Ovary (tissue), 7 donors: ENCODE measurements at regions not wholly inside any gene's neighbourhood (a gene's known extent, or its start where the extent isn't known, plus 50 kb on each side); places are given as distances from the start of the nearest gene placed in this dataset.

Source experiments
- DNase-seq, 5 donors: peaks; one replicate each; pipeline ENCODE4 v3.0.0-alpha.2; 2019 to 2020
- H3K27ac ChIP-seq, 2 donors: fragments of 200-600 bp; one replicate each; pipeline versions ENCODE4 v1.5.1 to v1.8.0; 2019 to 2022
- H3K27me3 ChIP-seq: fragments of 200-600 bp; one replicate; pipeline ENCODE4 v1.8.0; 2022
- H3K36me3 ChIP-seq: fragments of 200-600 bp; sonication (generic); one replicate; pipeline ENCODE4 v1.5.1; 2019
- H3K4me1 ChIP-seq: one replicate; pipeline ENCODE4 v1.8.1; 2013; ENCODE audit warnings: mild to moderate bottlenecking, moderate library complexity; ENCODE audit not compliant: insufficient read depth
- H3K4me3 ChIP-seq: fragments of 200-600 bp; sonication (generic); one replicate; pipeline ENCODE4 v1.5.1; 2017
- H3K9me3 ChIP-seq, 2 donors: fragments of 200-600 bp in 1 of 2; sonication (generic) in 1 of 2; one replicate each; pipeline versions ENCODE4 v1.5.1 to v1.8.1; 2013 to 2019; ENCODE audit warnings: mild to moderate bottlenecking in 1 of 2, moderate library complexity in 1 of 2
- CTCF ChIP-seq, 3 donors: fragments of 450-650 bp in 2 of 3; fragments of 200-600 bp in 1 of 3; IDR thresholded peaks; one replicate each; pipeline versions ENCODE4 v1.5.1 to v1.8.0; 2016 to 2022; ENCODE audit warnings: antibody characterized with exemption in 3 of 3, mild to moderate bottlenecking in 1 of 3
- EP300 ChIP-seq: sonication (generic); formaldehyde crosslinking; IDR thresholded peaks from one replicate; pipeline ENCODE4 v1.6.1; 2017; ENCODE audit warnings: antibody characterized with exemption
- POLR2A ChIP-seq: fragments of 450-650 bp; IDR thresholded peaks from one replicate; pipeline ENCODE4 v1.6.1; 2017; ENCODE audit warnings: antibody characterized with exemption, mild to moderate bottlenecking, moderate library complexity
- WGBS, 3 donors: extraction: QIAGEN DNeasy Blood & Tissue Kit in 1 of 3; methylation state at CpG; one replicate each; pipeline versions ENCODE4 v1.1.5 to v1.1.7; 2013 to 2017; 5-methylcytosine and 5-hydroxymethylcytosine counted together
- intact Hi-C, 4 donors: fragments of 100-400 bp; cut with DNase I; formaldehyde crosslinking; loops; one replicate each; pipeline versions ENCODE4 v1.11.0 to v1.15.1; 2022 to 2023
- donor health status: DM: no; HTN: no; CAD: no; lungs with moderate emphysema.
- donor health status: DM: no; HTN: no; CAD: no.
- donor health status: Bipolar disorder and iron deficiency.
- donor health status: DM: no; HTN: no; CAD: no.
- donor health status: DM: yes; HTN: yes; CAD: no.

- intact Hi-C loops: no loop called here
- TF ChIP-seq POLR2A (no peak), EP300 (no peak), CTCF (IDR thresholded peaks at IDR 0.05) (no peak)
- no peaks in the 10 kb centered on the region for H3K27me3 ChIP-seq
- H3K27ac ChIP-seq: no peak overlapping the region
- DNase-seq: no peak
- no peaks in the 10 kb centered on the region for H3K36me3 ChIP-seq
- WGBS, 3 donors: 60 to 75% (median 74%) methylated on average over 4 of the region's 4 CpGs
- no peaks in the 10 kb centered on the region for H3K9me3 ChIP-seq
- no peak overlapping the region for H3K4me3 ChIP-seq
- no peaks in the 10 kb centered on the region for H3K4me1 ChIP-seq
These were observed 113.3 kb upstream of the CPEB2 start for GRCh38 chr4:14888790-14889572.

- Histone ChIP-seq H3K9me3 (no peaks in the 10 kb centered on the region), H3K4me3 (no peak overlapping the region), H3K4me1 (no peaks in the 10 kb centered on the region), H3K27me3 (no peaks in the 10 kb centered on the region), H3K27ac (no peak overlapping the region), H3K36me3 (no peaks in the 10 kb centered on the region)
- DNase-seq: no peak
- TF ChIP-seq CTCF (IDR thresholded peaks at IDR 0.05) (no peak), POLR2A (no peak), EP300 (no peak)
- intact Hi-C loops: no loop called here
- WGBS, 3 donors: 80 to 97% (median 90%) methylated on average over 3 of the region's 3 CpGs
These were observed 109.7 kb upstream of the CPEB2 start for GRCh38 chr4:14892563-14892962.

GRCh38 chr4:14893713-14894112 lies 108.6 kb upstream of the CPEB2 start:
- Histone ChIP-seq H3K36me3 (no peaks in the 10 kb centered on the region), H3K4me3 (no peak overlapping the region), H3K27me3 (no peaks in the 10 kb centered on the region), H3K9me3 (no peaks in the 10 kb centered on the region), H3K4me1 (no peaks in the 10 kb centered on the region), H3K27ac (no peak overlapping the region)
- TF ChIP-seq EP300: no peak
- TF ChIP-seq POLR2A: no peak
- no peak for TF ChIP-seq CTCF (IDR thresholded peaks at IDR 0.05)
- WGBS, 3 donors: 73 to 82% (median 74%) methylated on average over 3 of the region's 3 CpGs
- intact Hi-C loops: no loop called here
- DNase-seq: no peak

- TF ChIP-seq POLR2A (no peak), EP300 (no peak), CTCF (IDR thresholded peaks at IDR 0.05) (no peak)
- Histone ChIP-seq H3K4me3 (no peak overlapping the region), H3K27me3 (no peaks in the 10 kb centered on the region), H3K4me1 (no peaks in the 10 kb centered on the region), H3K27ac (no peak overlapping the region), H3K36me3 (no peaks in the 10 kb centered on the region), H3K9me3 (no peaks in the 10 kb centered on the region)
- intact Hi-C loops: no loop called here
- no peak for DNase-seq
- 85 to 97% (median 93%) methylated on average over 1 of the region's 1 CpG for WGBS, 3 donors
These were observed 107.6 kb upstream of the CPEB2 start for GRCh38 chr4:14894392-14895292.
